Stimulated activated CD4-positive, alpha-beta T cell treated with anti-CD3 and anti-CD28 coated beads, Interleukin-12 subunit alpha, Interleukin-12 subunit beta, amount 100 ng/mL, for 48 hours (primary cell): ENCODE measurements at regions not wholly inside any gene's neighbourhood (a gene's known extent, or its start where the extent isn't known, plus 50 kb on each side); places are given as distances from the start of the nearest gene placed in this dataset.

ENCODE experiments used
- DNase-seq, 3 donors: peaks; one replicate each; pipeline ENCODE4 v3.0.0-alpha.2; 2020; ENCODE audit warnings: low read depth in 2 of 3, low spot score in 1 of 3

DNA sequence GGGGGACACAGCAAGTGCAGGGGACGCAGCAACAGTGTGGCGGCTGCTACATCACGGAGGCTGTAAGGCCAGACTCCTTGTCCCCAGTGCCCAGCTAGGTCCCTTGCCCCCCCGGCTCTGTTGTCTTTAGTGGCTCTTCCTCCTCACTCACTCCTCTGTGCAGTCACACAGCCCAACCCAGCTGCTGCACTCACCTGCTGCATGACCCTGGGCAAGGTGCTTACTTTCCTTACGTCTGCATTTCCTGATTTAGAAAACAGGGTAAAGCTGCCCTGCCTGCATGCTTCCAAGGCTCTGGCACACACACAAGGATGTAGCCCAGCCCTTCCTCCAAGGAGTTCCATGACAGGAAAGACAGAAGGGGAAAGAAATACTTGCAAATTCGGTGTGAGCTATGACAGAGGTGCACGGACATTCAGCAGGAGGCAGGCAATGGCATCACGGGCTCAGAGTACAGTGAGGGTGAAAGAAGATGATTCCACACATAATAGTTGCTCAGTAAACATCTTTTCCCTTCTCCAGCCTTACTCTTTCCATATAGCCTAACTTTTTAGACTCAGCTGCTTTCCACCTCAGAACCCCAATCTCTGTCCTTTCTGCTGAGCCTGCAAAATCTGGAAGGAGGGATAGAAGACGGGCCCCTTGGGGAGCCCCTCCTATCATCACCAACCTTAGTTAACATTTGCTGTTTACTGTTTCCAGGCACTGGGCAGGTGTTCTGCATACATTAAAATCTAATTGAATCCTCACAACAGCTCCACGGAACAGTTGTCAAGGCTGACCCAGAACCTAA, 150.9 kb downstream of the MRM1 start:
- no peak for DNase-seq

DNA sequence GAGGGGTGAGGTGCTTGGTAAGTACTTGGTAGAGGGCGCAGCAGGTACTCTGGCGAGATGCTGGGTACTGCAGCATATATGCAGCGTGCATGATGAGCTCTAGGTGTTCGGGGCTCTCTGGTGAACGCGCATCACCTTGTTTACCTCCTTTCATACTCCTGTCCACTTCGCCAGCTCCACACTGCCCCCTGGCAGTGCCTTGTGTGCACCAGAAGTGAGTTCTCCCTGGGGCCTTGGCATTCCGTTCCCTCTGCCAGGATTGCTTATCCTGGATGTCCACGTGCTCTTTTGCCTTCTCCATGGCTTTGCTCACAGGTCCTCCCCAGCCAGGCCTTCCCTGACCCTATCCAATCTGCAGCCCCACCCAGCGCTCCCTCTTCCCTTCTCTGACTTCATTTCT, 154.2 kb downstream of the MRM1 start:
- DNase-seq = peak; percentile 12 to 35 (median 30)

DNA sequence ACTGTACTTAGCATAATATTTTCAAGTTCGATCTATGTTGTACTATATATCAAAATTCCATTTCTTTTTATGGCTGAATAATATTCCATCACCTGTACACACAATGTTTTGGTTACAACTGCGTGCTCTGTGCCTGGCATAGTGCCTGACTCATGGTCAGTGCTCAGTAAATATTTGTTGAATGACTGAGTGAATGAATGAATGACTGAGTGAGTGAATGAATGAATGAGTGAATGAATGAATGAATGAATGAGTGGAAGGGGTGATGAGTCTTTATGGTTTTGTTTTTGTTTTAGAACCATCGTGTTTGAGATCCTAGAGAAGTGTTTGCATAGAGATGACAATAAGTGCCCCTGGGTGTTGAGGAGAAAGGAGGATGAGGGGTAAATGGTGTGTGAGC, 155.3 kb downstream of the MRM1 start:
- no peak for DNase-seq

DNA sequence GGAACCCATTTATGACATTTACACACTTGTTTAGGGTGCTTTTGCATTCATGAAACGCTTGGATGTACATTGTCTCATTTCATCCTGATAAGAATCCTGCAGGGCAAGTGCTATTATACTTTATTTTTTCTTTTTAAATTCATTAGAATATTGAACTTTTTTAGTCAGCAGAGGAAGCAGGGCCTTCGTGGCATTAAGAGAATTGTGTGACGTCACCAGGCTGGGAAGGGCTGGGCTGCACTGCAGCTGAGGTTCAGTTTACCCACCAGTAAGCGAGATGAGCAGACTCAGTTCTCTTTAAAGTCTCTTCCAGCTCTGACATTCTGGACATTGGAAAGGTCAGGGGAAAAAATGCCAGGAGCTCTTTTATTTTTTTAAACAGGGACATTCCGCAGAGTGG, 159.0 kb downstream of the MRM1 start:
- no peak for DNase-seq

DNA sequence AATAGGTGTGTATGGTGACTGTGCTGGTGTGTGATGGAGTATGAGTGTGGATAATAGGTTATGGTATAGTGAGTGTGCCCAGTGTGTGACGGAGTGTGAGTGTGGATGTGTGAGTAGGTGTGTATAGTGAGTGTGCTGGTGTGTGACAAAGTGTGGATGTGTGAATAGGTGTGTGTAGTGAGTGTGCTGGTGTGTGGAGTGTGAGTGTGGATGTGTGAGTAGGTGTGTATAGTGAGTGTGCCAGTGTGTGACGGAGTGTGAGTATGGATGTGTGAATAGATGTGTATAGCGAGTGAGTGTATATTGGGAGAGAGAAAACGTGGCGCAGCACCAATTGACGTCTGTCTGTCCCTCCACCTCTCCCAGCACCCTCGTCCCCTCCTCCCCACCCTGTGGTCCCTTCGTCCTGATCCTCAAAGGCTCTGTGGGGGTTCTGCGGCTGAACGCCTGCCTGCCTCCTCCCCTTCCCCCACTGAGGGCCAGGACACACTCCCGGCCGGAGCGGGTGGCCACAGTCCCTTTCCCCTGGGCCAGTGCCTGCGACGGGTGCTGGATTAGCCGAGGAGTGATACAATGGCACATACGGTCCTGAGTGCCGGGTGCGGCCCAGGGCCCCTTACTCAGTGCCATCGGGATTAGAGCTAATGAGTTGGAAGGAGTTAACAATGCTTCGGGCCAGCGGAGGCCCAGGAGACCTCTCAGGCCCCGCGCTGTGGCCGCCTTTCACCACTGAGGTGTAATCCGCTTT, 160.0 kb downstream of the MRM1 start:
- no peak for DNase-seq

DNA sequence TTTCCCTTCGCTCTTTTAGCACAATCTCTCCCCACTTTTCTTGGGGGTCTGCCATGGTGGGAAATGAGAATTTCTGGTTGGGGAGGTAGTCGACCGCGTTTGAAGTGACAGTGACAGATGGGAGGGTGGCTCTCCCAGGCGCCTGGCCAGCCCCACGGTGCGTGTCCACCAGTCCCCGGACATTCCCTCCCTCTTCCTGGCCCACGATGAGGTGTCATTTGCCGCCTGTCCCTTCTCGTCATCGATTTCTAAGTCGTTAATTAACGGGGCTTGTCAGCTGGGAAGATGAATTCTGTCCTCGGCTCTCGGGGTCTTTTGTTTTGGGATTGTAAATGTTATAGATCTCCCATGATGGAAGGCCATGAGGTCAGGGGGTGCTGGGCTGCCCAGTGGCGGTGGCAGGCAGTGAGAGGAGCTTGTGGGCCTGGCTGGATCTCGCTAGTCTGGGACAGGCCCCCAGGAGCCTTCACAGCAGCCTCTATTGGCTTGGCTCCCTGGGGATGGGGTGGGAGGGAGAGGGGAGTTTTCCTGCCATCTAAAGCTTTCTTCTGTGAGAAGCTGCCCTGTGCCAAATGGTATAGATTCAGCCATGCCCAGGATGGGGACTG, 164.2 kb downstream of the MRM1 start:
- DNase-seq = no peak

DNA sequence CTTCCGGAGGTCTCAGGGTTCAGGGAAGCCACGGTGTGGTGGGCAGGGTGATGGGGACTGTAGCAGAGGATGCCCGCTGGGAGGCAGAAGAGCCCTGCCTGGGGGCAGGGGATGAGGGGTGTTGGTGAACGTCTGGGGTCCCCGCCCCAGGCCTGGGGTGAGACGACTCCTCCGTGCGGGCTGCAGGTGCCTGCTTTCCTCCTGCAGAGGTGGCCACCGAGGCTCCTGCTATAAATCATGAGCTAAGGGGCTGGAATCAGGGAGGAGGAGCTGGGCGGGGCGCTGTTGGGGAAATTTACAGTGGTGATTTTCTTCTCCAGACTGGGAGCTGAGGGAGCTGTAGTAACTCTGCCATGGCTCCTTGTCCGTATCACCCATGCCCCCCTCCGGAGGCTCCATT, 167.0 kb downstream of the MRM1 start:
- no peak for DNase-seq

DNA sequence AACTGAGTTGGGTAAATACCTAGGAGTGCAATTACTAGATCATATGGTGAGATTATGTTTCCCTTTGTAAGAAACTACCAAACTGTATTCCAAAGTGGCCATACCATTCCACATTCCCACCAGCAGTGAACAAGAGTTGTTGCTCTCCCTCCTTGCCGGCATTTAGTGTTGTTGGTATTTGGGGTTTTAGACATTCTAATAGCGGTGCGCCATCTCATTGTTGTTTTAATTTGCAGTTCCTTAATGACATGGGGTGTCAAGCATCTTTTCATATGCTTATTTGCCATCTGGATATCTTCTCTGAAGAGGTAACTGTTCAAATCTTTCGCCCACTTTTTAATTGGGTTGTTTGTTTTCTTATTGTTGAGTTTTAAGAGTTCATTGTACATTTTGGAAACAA, 164.2 kb upstream of the LHX1 start:
- DNase-seq = no peak

DNA sequence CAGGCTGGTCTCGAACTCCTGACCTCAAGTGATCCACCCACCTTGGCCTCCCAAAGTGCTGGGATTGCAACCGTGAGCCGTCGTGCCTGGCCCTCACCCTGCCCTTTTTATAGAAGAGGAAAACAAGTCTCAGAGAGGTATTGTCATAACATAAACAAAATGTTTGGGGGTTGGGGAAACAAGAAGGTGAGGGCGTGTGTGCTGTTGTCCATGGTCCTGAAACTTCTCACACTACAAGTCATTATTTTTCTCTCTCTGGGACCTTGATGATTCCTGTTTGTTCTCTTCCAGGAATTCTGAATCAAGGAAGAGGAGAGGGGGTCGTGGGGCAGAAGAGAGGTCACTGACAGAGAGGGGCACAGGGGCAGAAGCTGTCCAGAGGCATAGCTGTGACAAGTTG, 160.2 kb upstream of the LHX1 start:
- DNase-seq = no peak

DNA sequence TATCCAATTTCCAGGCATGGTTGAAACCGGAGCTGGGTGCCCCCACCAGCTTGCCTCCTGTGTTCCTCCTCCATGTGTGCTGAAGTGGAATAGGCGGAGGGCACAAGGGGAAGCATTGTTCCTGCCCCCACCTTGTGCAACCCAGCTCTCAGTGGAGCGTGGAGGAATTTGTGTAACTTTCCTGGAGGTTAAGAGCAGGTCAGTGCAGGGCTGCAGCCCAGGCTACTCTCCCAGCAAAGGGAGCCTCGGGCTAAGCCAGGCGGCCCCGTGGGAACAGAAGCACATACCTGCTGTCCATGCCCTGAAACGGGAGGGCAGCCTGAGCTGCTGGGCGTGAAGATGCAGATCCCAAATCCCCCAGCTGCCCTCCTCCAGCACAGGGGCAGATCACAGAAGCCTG, 158.8 kb upstream of the LHX1 start:
- DNase-seq = no peak

DNA sequence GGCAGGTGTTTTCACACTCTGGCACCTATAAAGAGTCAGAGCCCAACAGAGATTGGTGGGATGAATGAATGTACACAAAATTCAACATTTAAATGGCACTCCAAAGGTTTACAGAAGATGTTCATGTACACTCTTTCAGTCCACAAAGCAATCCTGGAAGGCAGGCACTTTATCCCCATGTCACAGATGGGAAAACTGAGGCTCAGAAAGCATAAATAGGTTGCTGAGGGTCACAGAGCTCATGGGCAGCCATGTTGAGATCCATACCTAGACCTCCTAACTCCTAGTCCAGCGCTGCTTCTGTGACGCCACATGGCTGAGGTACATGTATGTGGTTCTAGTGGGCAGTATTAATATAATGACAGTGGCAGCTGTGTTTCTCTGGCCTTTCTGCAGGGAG, 157.7 kb upstream of the LHX1 start:
- no peak for DNase-seq

DNA sequence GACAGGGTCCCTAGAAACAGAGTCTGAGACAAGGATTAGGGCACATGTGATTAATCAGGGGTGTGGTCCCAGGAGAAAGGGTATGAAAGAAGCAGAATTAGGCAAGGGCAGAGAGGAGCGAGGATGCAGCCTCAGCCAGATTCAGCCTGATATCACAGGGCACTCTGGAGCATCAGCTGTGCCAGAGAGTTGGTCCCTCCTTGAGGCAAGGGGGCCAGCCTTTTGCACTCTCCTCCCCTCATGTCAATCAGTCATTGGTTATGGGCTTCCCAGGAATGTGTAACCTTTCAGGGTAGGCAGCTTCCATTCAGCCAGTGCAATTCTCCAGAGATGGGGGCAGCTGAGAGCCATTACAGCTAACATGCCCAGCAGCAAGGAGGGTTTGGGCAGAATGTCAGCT, 152.6 kb upstream of the LHX1 start:
- DNase-seq = no peak

DNA sequence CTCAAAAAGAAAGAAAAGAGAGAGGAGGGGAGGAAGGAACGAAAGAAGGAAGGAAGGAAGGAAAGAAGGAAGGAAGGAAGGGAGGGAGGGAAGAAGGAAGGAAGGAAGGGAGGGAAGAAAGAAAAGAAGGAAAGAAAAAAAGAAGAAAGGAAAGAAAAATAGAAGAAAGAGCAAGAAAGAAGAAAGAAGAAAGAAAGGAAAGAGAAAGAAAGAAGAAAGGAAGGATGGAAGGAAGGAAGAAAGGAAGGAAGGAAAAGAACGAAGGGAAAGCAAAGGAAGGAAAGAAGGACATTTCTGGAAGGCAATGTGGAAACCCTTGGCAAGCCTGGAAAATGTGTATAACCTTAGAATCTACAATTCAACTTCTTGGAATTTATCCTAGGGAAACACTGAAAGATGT, 150.4 kb upstream of the LHX1 start:
- no peak for DNase-seq

DNA sequence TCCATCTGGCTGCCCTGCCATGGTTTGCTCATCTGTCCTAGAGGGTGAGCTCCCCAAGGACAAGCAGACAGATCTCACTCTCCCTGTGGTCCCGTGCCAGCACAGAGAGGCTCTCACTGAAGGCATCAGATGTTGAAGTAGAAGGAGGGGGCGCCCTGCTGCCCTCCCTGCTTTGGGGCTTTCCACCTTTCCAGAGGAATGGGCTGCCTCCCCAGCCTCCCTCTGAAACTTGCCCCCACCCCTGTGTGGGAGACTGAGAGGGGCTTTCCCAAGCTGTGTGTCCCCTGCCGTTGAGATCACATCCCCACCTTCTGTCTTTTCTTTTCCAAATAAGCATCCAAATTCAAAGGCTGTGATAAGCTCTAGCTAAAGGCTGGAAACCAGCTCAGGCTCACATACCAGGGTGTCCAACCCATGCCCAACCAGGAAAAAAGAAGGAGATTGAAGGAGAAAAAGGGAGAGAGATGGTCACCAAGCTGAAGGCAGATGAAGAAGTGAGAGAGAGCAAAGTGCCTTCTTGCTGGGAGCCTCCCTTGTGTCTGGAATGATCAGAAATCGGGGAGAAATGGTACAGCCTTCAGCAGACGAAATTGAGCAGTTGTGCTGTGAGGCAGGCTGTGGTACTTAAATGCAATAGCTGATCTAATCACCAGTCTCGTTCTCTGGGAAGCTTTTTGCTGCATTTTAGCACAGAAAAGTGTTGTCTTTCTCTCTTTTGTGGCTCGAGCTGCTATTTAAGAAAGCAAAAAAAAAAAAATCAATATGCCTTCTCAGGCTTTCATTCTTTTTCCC, 145.9 kb upstream of the LHX1 start:
- no peak for DNase-seq

DNA sequence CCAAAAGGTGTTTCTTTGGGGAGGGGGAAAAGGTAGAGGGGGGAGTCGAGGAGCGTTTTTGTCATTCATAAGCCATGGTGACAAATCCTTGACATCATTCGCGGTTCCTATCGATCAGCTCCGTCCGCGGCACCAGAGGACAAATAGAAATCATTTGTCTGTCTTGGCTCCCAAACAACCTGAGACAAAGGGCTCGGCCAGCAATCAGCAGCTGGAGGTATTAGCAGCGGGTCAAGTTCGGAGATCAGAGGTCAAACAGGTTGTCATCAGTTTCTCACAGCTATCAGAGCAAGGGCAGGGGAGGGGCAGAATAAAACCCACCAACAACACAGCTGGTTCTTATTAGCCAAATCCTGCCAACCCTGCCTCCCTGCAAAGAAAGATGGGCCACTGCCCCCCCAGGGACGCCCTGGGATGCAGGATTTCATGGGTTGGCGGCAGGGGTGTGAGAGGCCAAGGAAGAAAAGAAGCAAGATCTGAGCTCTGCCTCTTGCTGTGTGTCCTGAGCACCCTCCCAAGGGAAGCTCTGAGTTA, 145.3 kb upstream of the LHX1 start:
- no peak for DNase-seq

DNA sequence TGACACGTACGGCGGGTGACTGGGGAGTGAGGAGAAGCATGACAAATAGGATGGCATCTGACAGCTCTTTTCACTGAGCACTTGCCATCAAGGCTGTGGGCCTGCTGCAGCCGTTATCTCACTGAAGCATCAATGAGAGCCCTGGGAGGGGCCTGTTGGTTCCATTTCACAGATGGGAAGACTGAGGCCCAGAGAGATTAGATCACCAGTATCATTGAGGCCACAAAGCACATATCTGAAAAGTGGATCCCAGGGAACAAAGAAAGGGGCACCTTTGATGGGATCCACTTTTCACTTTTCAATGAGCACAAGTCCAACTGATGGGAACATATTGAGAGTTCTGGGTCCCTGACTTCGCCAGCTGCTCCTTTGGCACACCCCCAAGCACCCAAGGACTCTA, 144.4 kb upstream of the LHX1 start:
- DNase-seq = no peak

DNA sequence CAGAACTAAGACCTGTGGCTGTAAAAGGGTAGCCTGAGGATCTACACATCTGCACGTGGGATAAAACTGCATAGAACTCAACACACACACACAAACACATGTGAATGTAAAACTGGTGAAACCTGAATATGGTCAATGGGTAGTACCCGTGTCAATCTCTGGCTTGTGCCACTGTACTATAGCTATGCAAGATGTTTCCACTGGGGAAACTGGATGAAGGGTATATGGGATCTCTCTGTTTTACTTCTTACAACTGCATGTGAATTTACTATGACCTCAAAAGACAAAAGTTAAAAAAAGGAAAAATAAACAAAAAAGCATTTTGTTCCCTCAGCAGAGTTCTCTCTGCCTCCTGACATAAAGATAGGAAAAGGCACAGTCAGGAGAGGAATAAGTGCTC, 143.3 kb upstream of the LHX1 start:
- DNase-seq = no peak

DNA sequence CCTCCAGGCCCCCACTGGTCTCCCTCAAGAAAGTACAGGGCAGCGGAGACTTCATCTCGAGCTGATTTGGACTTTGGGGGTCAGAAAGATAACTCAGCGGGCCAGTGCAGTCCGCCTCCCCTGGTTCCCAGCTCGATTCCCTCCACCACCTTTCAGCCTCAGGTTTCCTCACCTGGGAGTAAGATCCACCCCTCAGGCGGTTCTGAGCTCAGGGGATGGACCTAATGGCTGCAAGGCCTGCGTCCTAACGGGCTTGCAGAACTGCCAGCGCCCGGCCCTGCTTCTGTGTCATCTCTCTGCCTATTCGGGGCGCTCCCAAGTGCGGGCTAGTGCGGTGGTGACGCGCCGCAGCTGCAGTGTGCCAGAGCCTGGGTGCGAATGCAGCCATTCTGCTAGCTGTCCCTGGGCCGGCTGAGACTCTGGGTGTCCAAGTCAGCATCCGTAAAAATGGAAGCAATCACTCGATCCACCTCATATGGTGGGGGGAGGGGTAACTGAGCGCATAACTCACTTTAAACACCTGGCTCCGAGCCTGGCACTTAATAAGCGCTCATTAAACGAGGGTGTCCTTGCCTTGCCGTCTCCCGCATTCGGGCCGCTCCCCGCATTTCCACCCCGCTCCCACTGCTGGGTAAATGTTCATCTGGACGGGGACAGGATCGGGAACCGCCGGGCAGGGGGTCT, 129.6 kb upstream of the LHX1 start:
- no peak for DNase-seq

DNA sequence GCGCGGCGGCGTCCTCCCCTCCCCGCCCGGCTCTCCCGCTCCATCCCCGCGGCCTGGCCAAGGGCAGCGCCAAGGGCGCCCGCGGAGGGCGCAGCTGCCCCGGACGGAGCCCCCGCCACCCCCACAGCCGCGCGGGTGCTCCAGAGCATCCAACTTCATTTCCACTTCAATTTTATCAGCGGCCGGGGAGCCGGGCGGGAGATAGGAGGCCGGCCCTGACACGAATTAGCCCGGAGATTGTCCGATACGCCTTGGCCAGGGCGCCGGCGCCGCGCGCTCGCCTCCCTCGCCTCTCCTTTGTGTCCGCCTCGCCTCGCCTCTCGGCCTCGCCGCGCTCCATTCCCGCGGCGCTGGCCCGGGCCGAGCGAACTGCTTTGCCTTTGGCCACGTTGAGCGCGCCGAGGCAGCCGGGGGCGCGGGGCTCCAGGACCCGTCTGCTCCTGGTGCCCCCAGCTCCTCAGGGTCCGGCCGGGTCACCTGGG, 129.1 kb upstream of the LHX1 start:
- DNase-seq = no peak

DNA sequence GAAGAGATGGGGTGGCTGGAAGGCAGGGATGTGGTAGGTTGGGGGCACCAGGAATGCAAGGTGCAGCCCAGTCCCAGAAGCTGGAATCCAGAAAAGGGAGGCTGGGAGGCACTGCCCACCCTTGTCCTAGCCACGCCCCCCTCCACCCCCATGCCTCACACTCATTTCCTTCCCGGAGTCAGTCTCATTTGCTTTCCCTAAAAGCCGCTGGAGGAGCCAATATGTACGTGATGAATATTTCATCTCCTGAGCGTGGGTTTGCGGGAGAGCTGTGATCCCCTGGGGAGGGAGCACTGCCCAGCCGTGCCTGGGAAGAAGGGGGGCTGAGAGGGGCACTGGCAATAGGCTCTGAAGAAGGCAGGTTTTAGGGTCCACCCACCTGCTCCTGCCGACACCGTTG, 124.5 kb upstream of the LHX1 start:
- no peak for DNase-seq

DNA sequence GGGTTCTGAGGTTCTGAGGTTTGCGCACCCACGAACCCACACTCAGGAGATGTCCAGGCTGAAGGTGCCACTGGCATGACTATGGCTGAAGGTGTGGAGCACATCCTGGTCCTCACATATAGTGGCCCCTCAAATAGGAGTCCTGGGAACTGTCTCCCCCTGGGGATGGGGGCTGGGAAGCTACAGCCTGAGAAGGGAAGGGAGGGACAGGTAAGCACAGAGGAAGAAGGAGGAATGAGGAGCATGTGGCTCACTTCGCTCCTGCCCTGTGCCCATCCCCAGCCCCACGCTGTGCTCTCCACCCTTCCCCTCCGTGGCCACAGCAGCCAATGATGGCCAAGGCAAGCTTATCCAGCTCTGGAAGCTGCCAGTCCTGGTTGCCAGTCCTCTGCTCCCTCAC, 123.9 kb upstream of the LHX1 start:
- no peak for DNase-seq
